Caco-2 (cell line): ENCODE measurements at regions not wholly inside any gene's neighbourhood (a gene's known extent, or its start where the extent isn't known, plus 50 kb on each side); places are given as distances from the start of the nearest gene placed in this dataset.

ENCODE experiments used
- BruUV-seq: library from RNA; stranded (reverse); fragments of 400-500 nt; replicated peaks from 2 replicates; lab custom pipeline; 2021; lab: Mats Ljungman, UMichigan
- CTCF ChIA-PET: fragments of 300-600 bp; sonication (Branson Sonifier 250); formaldehyde crosslinking; loops from one replicate; lab custom pipeline; 2022; ENCODE audit warnings: antibody characterized with exemption; lab: Charles Lee
- POLR2A ChIA-PET: fragments of 300-600 bp; sonication (Branson Sonifier 250); formaldehyde crosslinking; loops from one replicate; lab custom pipeline; 2022; ENCODE audit warnings: antibody characterized with exemption; lab: Charles Lee
- DNase-seq, 2 experiments: peaks; one replicate each; pipeline versions ENCODE4 v3.0.0 to v3.0.0-alpha.2; 2020 to 2022
- H3K27me3 ChIP-seq: replicated peaks from 2 replicates; pipeline ENCODE4 v1.6.0; 2011; ENCODE audit warnings: low read length; ENCODE audit not compliant: control insufficient read depth, insufficient read depth
- H3K36me3 ChIP-seq: 2 replicates; pipeline ENCODE4 v1.5.1; 2011; ENCODE audit warnings: low read length; ENCODE audit not compliant: control insufficient read depth, insufficient read depth
- H3K4me1 ChIP-seq: fragments of 250-450 bp; sonication (Bioruptor Pico); 2 replicates; pipeline ENCODE4 v1.5.1; 2020; ENCODE audit warnings: mild to moderate bottlenecking
- H3K4me3 ChIP-seq: 2 replicates; pipeline ENCODE4 v1.5.1; 2011; ENCODE audit warnings: low read depth, mild to moderate bottlenecking, control low read depth, low read length
- H3K9me3 ChIP-seq: fragments of 250-450 bp; sonication (Bioruptor Pico); 2 replicates; pipeline ENCODE4 v1.5.1; 2020; ENCODE audit warnings: mild to moderate bottlenecking, moderate library complexity
- H3K27ac Mint-ChIP-seq: one replicate; pipeline ENCODE4 v1.8.0; 2022; ENCODE audit warnings: mixed read lengths; ENCODE audit not compliant: unreplicated experiment
- H3K27me3 Mint-ChIP-seq: one replicate; pipeline ENCODE4 v1.8.0; 2022; ENCODE audit warnings: mixed read lengths; ENCODE audit not compliant: insufficient read depth, unreplicated experiment
- H3K36me3 Mint-ChIP-seq: one replicate; pipeline ENCODE4 v1.8.0; 2022; ENCODE audit warnings: mild to moderate bottlenecking, mixed read lengths; ENCODE audit not compliant: insufficient read depth, unreplicated experiment
- H3K4me1 Mint-ChIP-seq: one replicate; pipeline ENCODE4 v1.8.0; 2022; ENCODE audit warnings: low read depth, mixed read lengths; ENCODE audit not compliant: unreplicated experiment
- H3K4me3 Mint-ChIP-seq: one replicate; pipeline ENCODE4 v1.8.0; 2022; ENCODE audit warnings: mild to moderate bottlenecking, moderate library complexity, mixed read lengths; ENCODE audit not compliant: unreplicated experiment
- H3K9me3 Mint-ChIP-seq: one replicate; pipeline ENCODE4 v1.8.0; 2022; ENCODE audit warnings: mixed read lengths; ENCODE audit not compliant: unreplicated experiment
- intact Hi-C: fragments of 100-400 bp; cut with micrococcal nuclease; formaldehyde crosslinking; loops from one replicate; pipeline ENCODE4 v1.10.0; 2022; ENCODE audit not compliant: unreplicated experiment
- TF ChIP-seq, protein P1 (sequence below), 2 experiments: fragments of 200-600 bp in 1 of 2; IDR thresholded peaks; 1 replicate in 1 of 2; 2 replicates in 1 of 2; pipeline versions ENCODE4 v1.5.1 to v1.8.0; 2011 to 2022; ENCODE audit warnings: antibody characterized with exemption in 1 of 2, control low read depth in 1 of 2, inconsistent platforms in 1 of 2, low read depth in 1 of 2, low read length in 1 of 2, mild to moderate bottlenecking in 1 of 2, moderate library complexity in 1 of 2; ENCODE audit not compliant: insufficient read depth in 1 of 2, severe bottlenecking in 1 of 2, unreplicated experiment in 1 of 2

DNA sequence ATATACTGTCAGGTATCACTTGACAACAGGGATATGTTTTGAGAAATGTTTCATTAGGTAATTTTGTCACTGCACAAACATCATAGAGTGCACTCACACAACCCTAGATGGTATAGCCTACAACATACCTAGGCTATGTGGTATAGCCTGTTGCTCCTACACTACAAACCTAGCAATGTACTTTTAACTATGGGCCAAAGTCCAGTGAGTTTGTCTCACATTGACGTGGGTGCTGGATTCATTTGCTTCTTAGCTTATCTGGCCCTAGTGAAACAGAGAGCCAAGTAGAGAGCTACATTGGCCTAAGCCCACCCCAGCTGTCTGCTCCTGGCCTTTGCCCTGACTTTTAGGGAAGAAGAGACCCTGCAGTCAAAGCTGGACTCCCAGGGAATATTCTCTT, 180.7 kb upstream of the EGFLAM start:
- H3K4me1 ChIP-seq, result peaks cover 11% of the 10 kb centered on the region; the same call in 1 of the 2 replicates
- H3K36me3 ChIP-seq, result no peaks in the 10 kb centered on the region
- no peak for DNase-seq
- CTCF ChIA-PET, result no interaction called here
- POLR2A ChIA-PET, result no interaction called here
- no TSS peak for BruUV-seq
- TF ChIP-seq, protein P1, sequence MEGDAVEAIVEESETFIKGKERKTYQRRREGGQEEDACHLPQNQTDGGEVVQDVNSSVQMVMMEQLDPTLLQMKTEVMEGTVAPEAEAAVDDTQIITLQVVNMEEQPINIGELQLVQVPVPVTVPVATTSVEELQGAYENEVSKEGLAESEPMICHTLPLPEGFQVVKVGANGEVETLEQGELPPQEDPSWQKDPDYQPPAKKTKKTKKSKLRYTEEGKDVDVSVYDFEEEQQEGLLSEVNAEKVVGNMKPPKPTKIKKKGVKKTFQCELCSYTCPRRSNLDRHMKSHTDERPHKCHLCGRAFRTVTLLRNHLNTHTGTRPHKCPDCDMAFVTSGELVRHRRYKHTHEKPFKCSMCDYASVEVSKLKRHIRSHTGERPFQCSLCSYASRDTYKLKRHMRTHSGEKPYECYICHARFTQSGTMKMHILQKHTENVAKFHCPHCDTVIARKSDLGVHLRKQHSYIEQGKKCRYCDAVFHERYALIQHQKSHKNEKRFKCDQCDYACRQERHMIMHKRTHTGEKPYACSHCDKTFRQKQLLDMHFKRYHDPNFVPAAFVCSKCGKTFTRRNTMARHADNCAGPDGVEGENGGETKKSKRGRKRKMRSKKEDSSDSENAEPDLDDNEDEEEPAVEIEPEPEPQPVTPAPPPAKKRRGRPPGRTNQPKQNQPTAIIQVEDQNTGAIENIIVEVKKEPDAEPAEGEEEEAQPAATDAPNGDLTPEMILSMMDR (IDR thresholded peaks at IDR 0.05; ENCODE audit: insufficient read depth in 1 of 2, low read depth in 1 of 2, low read length in 1 of 2, severe bottlenecking in 1 of 2, unreplicated experiment in 1 of 2), result no peak
- intact Hi-C loops, result no loop called here
- H3K4me3 ChIP-seq, result no peak overlapping the region
- Mint-ChIP-seq H3K4me3 (no peak overlapping the region), H3K27me3 (peaks cover 2% of the 10 kb centered on the region), H3K27ac (no peak overlapping the region), H3K36me3 (no peaks in the 10 kb centered on the region), H3K4me1 (peaks cover 7% of the 10 kb centered on the region), H3K9me3 (no peaks in the 10 kb centered on the region)
- H3K9me3 ChIP-seq, result peaks cover 3% of the 10 kb centered on the region; the same call in 1 of the 2 replicates
- no peaks in the 10 kb centered on the region for H3K27me3 ChIP-seq

DNA sequence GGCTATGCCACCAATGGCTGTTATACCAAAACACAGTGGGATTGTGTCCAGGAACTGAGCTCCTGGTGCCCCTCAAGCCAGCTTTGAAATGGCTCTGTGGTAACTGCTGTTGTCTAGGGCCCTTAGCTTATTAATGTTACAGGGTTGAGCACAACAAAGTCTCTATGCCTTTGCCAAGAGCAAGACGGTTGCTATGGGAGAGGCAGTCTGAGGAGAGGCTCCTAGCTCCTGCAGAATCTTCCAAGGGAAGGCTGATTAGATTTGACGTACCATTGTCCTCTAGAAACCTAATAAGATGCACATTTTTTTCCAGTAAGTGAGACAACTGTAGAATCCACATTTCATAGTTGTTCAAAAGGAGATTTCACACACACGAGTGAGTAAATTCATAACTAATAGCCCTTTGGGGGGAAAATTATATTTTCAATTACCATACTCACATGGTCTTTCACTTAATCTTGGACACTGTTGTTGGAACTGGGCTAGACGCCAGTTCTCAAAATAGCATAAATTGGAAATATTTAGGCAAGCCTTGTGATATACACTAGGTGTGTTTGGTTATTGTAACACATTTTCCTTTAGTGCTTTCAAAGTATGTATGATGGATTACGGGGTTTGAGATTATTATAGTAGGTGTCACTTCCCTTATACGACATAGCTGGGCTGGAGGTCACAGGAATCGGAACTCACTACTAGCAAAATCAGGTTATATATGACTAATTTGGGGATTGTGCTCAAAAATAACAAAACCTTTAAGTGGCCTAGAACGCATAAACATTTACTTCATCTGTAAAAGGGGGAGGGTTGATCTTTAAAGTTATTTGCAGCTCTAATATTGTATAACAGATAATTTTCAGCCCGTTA, 186.3 kb upstream of the EGFLAM start:
- H3K27me3 Mint-ChIP-seq, result peaks cover 2% of the 10 kb centered on the region
- H3K4me1 Mint-ChIP-seq, result no peaks in the 10 kb centered on the region
- no TSS peak for BruUV-seq
- no peak overlapping the region for H3K4me3 Mint-ChIP-seq
- DNase-seq, result no peak
- H3K4me1 ChIP-seq, result no peaks in the 10 kb centered on the region
- ChIA-PET CTCF (no interaction called here), POLR2A (no interaction called here)
- H3K36me3 Mint-ChIP-seq, result no peaks in the 10 kb centered on the region
- no peaks in the 10 kb centered on the region for H3K36me3 ChIP-seq
- TF ChIP-seq, protein P1 (IDR thresholded peaks at IDR 0.05; ENCODE audit: insufficient read depth in 1 of 2, low read depth in 1 of 2, low read length in 1 of 2, severe bottlenecking in 1 of 2, unreplicated experiment in 1 of 2), result no peak
- no peaks in the 10 kb centered on the region for H3K9me3 ChIP-seq
- H3K27ac Mint-ChIP-seq, result no peak overlapping the region
- no peaks in the 10 kb centered on the region for H3K9me3 Mint-ChIP-seq
- intact Hi-C loops, result no loop called here
- H3K4me3 ChIP-seq, result no peak overlapping the region
- no peaks in the 10 kb centered on the region for H3K27me3 ChIP-seq

DNA sequence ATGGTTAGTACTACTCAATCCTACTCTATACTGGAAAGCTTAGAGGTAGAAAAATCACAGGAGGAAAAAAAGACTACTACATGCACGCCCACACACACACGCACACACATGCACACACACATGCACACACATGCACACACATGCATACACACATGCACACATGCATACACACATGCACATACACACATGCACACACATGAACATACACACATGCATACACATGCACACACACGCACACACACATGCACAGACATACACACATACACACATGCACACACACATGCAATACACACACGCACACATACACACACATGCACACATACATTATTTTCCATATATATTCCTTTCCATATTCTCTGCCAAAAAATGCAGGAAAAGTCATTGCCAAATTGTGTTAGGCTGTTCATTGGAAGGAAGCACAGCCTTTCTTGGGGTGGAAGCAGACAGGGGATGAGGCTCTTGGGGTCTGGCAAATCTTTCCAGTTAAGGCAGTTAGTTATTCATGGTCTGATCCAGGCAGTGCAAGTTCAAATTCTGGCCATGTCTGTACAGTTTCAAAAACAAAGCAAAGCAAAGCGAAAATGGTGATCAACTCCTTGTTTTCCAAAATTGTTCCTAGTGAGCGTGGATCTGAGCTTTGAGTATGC, 187.9 kb upstream of the EGFLAM start:
- Mint-ChIP-seq H3K27ac (no peak overlapping the region), H3K9me3 (no peaks in the 10 kb centered on the region), H3K4me3 (no peak overlapping the region), H3K27me3 (peaks cover 2% of the 10 kb centered on the region), H3K4me1 (no peaks in the 10 kb centered on the region), H3K36me3 (no peaks in the 10 kb centered on the region)
- no peaks in the 10 kb centered on the region for H3K27me3 ChIP-seq
- intact Hi-C loops, result no loop called here
- no TSS peak for BruUV-seq
- H3K4me3 ChIP-seq, result no peak overlapping the region
- POLR2A ChIA-PET, result no interaction called here
- TF ChIP-seq, protein P1 (IDR thresholded peaks at IDR 0.05; ENCODE audit: insufficient read depth in 1 of 2, low read depth in 1 of 2, low read length in 1 of 2, severe bottlenecking in 1 of 2, unreplicated experiment in 1 of 2), result no peak
- CTCF ChIA-PET, result no interaction called here
- no peaks in the 10 kb centered on the region for H3K4me1 ChIP-seq
- H3K36me3 ChIP-seq, result no peaks in the 10 kb centered on the region
- no peak for DNase-seq
- H3K9me3 ChIP-seq, result no peaks in the 10 kb centered on the region
